ENCODE measurements at regions not wholly inside any gene's neighbourhood (a gene's known extent, or its start where the extent isn't known, plus 50 kb on each side); places are given as distances from the start of the nearest gene placed in this dataset.
"Not testable (repeated sequence)": the region's sequence is repeated elsewhere in the genome, so short reads cannot be mapped to it uniquely, and the experiment has no call there.

GRCh38 chr2:91503572-91503958, 2812.1 kb downstream of the RPIA start:
- not testable (repeated sequence) for TF ChIP-seq CTCF (IDR thresholded peaks at IDR 0.05; ENCODE audit: low read depth, low read length); POLR2A (IDR thresholded peaks at IDR 0.05; ENCODE audit: extremely low read depth, insufficient read length)

Measured in NB4 (cell line).